Subcutaneous abdominal adipose tissue (tissue), 5 donors: ENCODE measurements at regions not wholly inside any gene's neighbourhood (a gene's known extent, or its start where the extent isn't known, plus 50 kb on each side); places are given as distances from the start of the nearest gene placed in this dataset.
"Not testable (repeated sequence)": the region's sequence is repeated elsewhere in the genome, so short reads cannot be mapped to it uniquely, and the experiment has no call there.

ENCODE experiments used
- H3K27ac ChIP-seq: one replicate; pipeline ENCODE4 v1.7.0; 2013; ENCODE audit warnings: low read depth, mild to moderate bottlenecking, inconsistent platforms, low read length, moderate library complexity
- H3K27me3 ChIP-seq, 5 donors: one replicate each; pipeline ENCODE4 v1.7.0; 2013; ENCODE audit warnings: low read length in 5 of 5, inconsistent platforms in 1 of 5; ENCODE audit not compliant: control insufficient read depth in 5 of 5, insufficient read depth in 4 of 5
- H3K36me3 ChIP-seq, 5 donors: one replicate each; pipeline ENCODE4 v1.7.0; 2013; ENCODE audit warnings: low read length in 5 of 5; ENCODE audit not compliant: control insufficient read depth in 5 of 5, insufficient read depth in 5 of 5
- H3K4me1 ChIP-seq, 5 donors: one replicate each; pipeline ENCODE4 v1.7.0; 2013; ENCODE audit warnings: low read length in 5 of 5, mild to moderate bottlenecking in 3 of 5, moderate library complexity in 1 of 5; ENCODE audit not compliant: control insufficient read depth in 5 of 5, insufficient read depth in 5 of 5
- H3K4me3 ChIP-seq, 5 donors: one replicate each; pipeline ENCODE4 v1.7.0; 2013; ENCODE audit warnings: low read length in 5 of 5, low read depth in 1 of 5
- H3K9ac ChIP-seq, 5 donors: one replicate each; pipeline ENCODE4 v1.7.0; 2013; ENCODE audit warnings: low read length in 5 of 5, mild to moderate bottlenecking in 4 of 5, moderate library complexity in 3 of 5
- H3K9me3 ChIP-seq, 5 donors: one replicate each; pipeline ENCODE4 v1.7.0; 2013; ENCODE audit warnings: low read length in 5 of 5; ENCODE audit not compliant: control insufficient read depth in 5 of 5
- donor health status: healthy.
- donor health status: healthy.
- donor health status: healthy.
- donor health status: healthy.
- donor health status: healthy.

GRCh38 chr7:156017916-156018700, 205.8 kb upstream of the SHH start:
- H3K4me1 ChIP-seq = no peaks in the 10 kb centered on the region
- no peak overlapping the region for H3K9ac ChIP-seq

GRCh38 chr7:156017431-156017830, 205.2 kb upstream of the SHH start:
- Histone ChIP-seq H3K27me3 (peaks cover 0 to 7% (median 2%) of the 10 kb centered on the region in 5 donors), H3K27ac (no peak overlapping the region), H3K4me3 (no peak overlapping the region), H3K9ac (no peak overlapping the region), H3K9me3 (peaks cover 0 to 14% (median 4%) of the 10 kb centered on the region in 5 donors), H3K4me1 (no peaks in the 10 kb centered on the region), H3K36me3 (no peaks in the 10 kb centered on the region)

More at GRCh38 chr7:156017916-156018700, 205.8 kb upstream of the SHH start:
- Histone ChIP-seq H3K4me3 (no peak overlapping the region), H3K9me3 (peaks cover 0 to 14% (median 4%) of the 10 kb centered on the region in 5 donors), H3K36me3 (no peaks in the 10 kb centered on the region), H3K27me3 (peaks cover 0 to 7% (median 2%) of the 10 kb centered on the region in 5 donors), H3K27ac (no peak overlapping the region)

GRCh38 chr7:156015237-156016020, 203.2 kb upstream of the SHH start:
- no peaks in the 10 kb centered on the region for H3K4me1 ChIP-seq
- H3K9me3 ChIP-seq = peaks cover 0 to 14% (median 4%) of the 10 kb centered on the region in 5 donors
- H3K4me3 ChIP-seq = no peak overlapping the region
- H3K36me3 ChIP-seq = no peaks in the 10 kb centered on the region
- no peak overlapping the region for H3K27ac ChIP-seq
- no peak overlapping the region for H3K9ac ChIP-seq
- peaks cover 0 to 7% (median 2%) of the 10 kb centered on the region in 5 donors for H3K27me3 ChIP-seq

GRCh38 chr7:156014808-156015207, 202.5 kb upstream of the SHH start:
- Histone ChIP-seq H3K36me3 (no peaks in the 10 kb centered on the region), H3K27me3 (peaks cover 0 to 4% (median 0%) of the 10 kb centered on the region in 5 donors), H3K4me3 (no peak overlapping the region), H3K27ac (no peak overlapping the region), H3K4me1 (no peaks in the 10 kb centered on the region), H3K9me3 (peaks cover 0 to 17% (median 5%) of the 10 kb centered on the region in 5 donors), H3K9ac (no peak overlapping the region)

- no peak overlapping the region for H3K9ac ChIP-seq
- H3K4me1 ChIP-seq = no peaks in the 10 kb centered on the region
Observed at GRCh38 chr7:156014201-156014600, 201.9 kb upstream of the SHH start.

GRCh38 chr7:156012412-156012811, 200.1 kb upstream of the SHH start:
- Histone ChIP-seq H3K9ac (no peak overlapping the region), H3K4me1 (no peaks in the 10 kb centered on the region), H3K4me3 (no peak overlapping the region), H3K36me3 (no peaks in the 10 kb centered on the region), H3K27me3 (no peaks in the 10 kb centered on the region), H3K9me3 (peaks cover under 1 to 20% (median 4%) of the 10 kb centered on the region in 5 donors), H3K27ac (no peak overlapping the region)

More at GRCh38 chr7:156014201-156014600, 201.9 kb upstream of the SHH start:
- no peaks in the 10 kb centered on the region for H3K36me3 ChIP-seq
- peaks cover 0 to 4% (median 0%) of the 10 kb centered on the region in 5 donors for H3K27me3 ChIP-seq
- no peak overlapping the region for H3K27ac ChIP-seq
- no peak overlapping the region for H3K4me3 ChIP-seq
- peaks cover 0 to 13% (median 2%) of the 10 kb centered on the region in 5 donors for H3K9me3 ChIP-seq

- peaks cover 4 to 20% (median 7%) of the 10 kb centered on the region in 5 donors for H3K9me3 ChIP-seq
- H3K4me1 ChIP-seq = no peaks in the 10 kb centered on the region
- H3K27ac ChIP-seq = no peak overlapping the region
- H3K9ac ChIP-seq = no peak overlapping the region
- H3K27me3 ChIP-seq = no peaks in the 10 kb centered on the region
- no peak overlapping the region for H3K4me3 ChIP-seq
- no peaks in the 10 kb centered on the region for H3K36me3 ChIP-seq
Observed at GRCh38 chr7:156009569-156009968, 197.3 kb upstream of the SHH start.

- not testable (repeated sequence) for H3K27ac ChIP-seq, H3K36me3 ChIP-seq, H3K4me1 ChIP-seq, H3K9ac ChIP-seq, H3K4me3 ChIP-seq, H3K27me3 ChIP-seq
- peaks cover 4 to 18% (median 7%) of the 10 kb centered on the region in 5 donors for H3K9me3 ChIP-seq
Observed at GRCh38 chr7:156006876-156007275, 194.6 kb upstream of the SHH start.

GRCh38 chr7:156006024-156006423, 193.8 kb upstream of the SHH start:
- H3K4me3 ChIP-seq = no peak overlapping the region
- peaks cover 4 to 18% (median 7%) of the 10 kb centered on the region in 5 donors for H3K9me3 ChIP-seq
- no peak overlapping the region for H3K9ac ChIP-seq
- no peaks in the 10 kb centered on the region for H3K4me1 ChIP-seq
- no peaks in the 10 kb centered on the region for H3K36me3 ChIP-seq
- no peak overlapping the region for H3K27ac ChIP-seq
- H3K27me3 ChIP-seq = peaks cover 0 to 4% (median 2%) of the 10 kb centered on the region in 5 donors

GRCh38 chr7:156005202-156005691, 193.0 kb upstream of the SHH start:
- no peaks in the 10 kb centered on the region for H3K4me1 ChIP-seq
- H3K27ac ChIP-seq = no peak overlapping the region
- no peaks in the 10 kb centered on the region for H3K36me3 ChIP-seq
- H3K9ac ChIP-seq = no peak overlapping the region
- no peak overlapping the region for H3K4me3 ChIP-seq
- H3K9me3 ChIP-seq = peaks cover 4 to 16% (median 7%) of the 10 kb centered on the region in 5 donors
- peaks cover 0 to 4% (median 2%) of the 10 kb centered on the region in 5 donors for H3K27me3 ChIP-seq
